Stromal cell of bone marrow (primary cell): ENCODE measurements at regions not wholly inside any gene's neighbourhood (a gene's known extent, or its start where the extent isn't known, plus 50 kb on each side); places are given as distances from the start of the nearest gene placed in this dataset.

Source experiments
- DNase-seq: peaks from one replicate; pipeline ENCODE4 v3.0.0-alpha.2; 2012; ENCODE audit warnings: low read depth

- DNase-seq, result no peak
These were observed 232.8 kb upstream of the DIO3 start for GRCh38 chr14:101328412-101329028.

- no peak for DNase-seq
These were observed 230.7 kb upstream of the DIO3 start for GRCh38 chr14:101330416-101331140.

DNA sequence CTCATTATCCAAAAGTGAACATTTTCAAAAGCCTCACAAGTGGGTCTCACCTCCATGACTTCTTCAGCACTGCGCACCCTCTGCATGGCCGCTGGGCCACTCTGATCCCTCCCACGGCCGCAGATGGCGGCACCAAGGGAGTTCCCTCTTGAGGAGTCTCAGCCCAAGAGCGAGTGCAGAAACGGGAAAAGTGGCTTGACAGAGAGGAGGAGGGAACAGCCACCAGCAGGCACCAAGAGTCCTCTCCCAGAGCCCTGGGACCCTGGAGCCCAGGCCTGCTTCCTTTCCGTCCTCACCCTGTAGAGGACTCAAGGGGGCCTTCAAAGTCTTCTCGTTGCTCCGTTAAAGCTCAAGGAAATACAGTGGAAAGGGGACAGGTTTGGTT, 230.2 kb upstream of the DIO3 start:
- no peak for DNase-seq

- DNase-seq, result no peak
These were observed 229.6 kb upstream of the DIO3 start for GRCh38 chr14:101331661-101332169.

GRCh38 chr14:101332281-101332680, 229.0 kb upstream of the DIO3 start:
- DNase-seq, result no peak

- no peak for DNase-seq
These were observed 227.7 kb upstream of the DIO3 start for GRCh38 chr14:101333335-101334280.

- no peak for DNase-seq
These were observed 226.6 kb upstream of the DIO3 start for GRCh38 chr14:101334656-101335055.

DNA sequence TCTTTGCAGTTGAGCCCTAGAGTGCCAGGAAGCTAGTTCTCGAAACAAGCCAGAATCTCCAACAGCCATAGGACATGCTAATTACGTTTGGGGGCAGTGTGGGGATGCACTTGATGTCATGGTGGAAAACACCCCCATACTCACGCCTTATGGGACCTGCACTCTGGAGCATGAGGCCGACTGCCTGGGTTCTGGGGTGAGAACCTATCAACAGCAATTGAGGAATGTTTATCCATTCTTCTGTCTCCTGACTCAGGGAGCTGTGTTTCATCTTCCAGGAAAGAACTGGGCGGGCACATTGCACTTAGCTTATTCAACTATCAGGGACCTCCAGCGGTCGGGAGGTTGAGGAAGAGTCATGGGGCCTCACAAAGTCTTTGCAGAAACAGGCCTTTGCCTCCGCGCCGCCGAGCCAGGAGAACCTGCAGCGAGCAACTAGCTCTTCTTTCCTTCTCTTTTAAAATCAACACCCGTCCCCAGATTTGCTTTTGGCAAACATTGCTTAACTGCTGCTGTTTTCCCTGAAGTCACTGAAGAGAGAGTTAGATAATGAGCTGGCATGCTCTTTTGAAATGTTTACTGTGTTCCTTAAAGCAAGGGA, 226.1 kb upstream of the DIO3 start:
- no peak for DNase-seq

GRCh38 chr14:101336183-101336582, 225.1 kb upstream of the DIO3 start:
- DNase-seq, result no peak

GRCh38 chr14:101337053-101337452, 224.2 kb upstream of the DIO3 start:
- DNase-seq, result no peak

GRCh38 chr14:101340556-101340955, 220.7 kb upstream of the DIO3 start:
- DNase-seq, result no peak

DNA sequence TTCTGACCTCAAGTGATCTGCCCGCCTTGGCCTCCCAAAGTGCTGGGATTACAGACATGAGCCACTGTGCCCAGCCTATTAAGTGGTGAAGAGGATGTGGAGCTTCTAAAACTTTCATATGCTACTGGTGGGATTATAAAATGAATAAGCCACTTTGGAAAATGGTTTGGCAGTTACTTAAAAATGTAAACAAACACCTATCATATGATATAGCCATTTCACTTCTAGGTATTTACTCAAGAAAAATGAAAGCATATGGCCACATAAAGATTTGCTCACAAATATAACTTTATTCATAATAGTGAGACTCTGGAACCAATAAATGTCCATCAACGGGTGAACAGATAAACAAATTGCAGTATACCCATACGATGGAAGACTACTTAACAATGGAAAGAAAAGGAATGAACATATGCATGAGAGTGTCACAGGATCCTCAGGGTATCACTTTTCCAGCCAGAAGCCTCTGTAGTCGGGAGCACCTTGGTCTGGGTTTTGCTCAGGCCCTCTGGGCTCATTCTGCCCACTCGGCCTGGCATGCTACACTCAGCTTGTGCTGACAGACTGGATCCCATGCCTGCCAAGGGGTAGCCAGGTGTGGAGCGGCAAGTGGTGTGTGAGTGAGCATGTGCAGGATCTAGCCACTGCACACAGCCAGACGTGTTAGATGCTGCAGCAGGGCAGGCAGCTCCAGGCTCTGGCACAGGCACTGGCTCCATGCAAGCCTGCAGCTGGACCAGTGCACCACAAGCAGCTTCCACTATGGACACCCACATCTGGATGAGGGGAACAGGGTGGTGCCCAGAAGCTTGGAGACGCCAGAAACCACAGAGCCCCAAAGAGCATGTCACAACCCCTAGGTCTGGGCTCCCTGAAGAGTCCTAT, 213.2 kb upstream of the DIO3 start:
- DNase-seq, result no peak

DNA sequence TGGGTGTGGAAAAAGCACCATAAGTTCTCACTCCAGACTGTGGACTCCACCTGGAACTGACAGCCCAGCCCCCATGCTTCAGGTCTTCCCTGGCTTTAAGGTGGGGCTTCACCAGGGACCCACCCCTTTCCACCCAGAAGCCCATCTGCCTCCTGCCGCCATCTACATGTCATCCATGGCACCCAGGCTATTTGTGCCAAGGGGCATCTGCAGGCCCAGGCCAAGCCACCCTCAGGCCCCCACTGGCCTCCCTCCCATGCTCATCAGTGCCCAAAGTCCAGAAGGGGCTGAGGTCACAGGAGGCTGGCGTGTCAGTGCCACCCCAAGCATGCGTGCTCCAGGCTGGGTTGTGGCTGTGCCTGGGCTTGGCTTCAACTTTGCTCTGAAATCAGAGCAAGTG, 212.2 kb upstream of the DIO3 start:
- DNase-seq, result no peak

DNA sequence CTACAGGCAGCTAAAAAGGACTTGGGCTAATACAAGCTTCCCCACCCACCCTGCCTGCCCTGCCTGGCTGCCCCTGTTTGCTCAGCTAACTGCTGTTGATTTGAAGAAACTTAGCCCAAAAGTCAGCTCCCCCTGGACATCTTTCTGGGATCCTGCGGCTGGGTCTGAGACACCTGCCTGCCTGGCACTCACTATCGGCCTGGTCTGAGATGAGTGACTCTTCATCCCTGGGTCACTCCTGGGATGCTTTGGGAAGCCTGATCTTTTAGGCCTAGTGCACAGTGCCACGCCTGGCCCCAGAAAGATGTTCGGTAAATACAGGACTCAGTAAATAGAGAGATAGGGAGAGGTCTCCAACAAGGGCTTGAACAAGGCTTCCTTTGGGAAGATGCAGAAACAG, 211.3 kb upstream of the DIO3 start:
- DNase-seq, result no peak

DNA sequence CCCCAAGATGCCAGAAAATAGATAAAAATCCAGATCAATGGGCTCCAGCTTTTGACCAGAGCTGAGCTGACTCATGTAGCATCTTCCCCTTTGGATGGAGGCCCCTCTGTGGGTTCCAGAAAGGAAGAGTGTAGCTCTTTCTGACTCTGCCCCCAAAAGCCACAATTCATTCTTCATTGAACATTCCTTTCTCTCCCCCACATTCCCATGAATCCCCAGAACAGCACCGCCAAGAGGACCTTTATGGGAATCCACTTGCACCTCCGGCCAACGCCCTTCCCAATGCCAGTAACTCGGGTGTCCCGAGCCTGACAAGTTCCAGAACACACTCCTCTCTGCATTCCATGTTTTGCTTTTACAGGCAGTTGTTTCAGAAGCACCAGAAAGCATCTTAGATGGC, 210.6 kb upstream of the DIO3 start:
- DNase-seq, result no peak

DNA sequence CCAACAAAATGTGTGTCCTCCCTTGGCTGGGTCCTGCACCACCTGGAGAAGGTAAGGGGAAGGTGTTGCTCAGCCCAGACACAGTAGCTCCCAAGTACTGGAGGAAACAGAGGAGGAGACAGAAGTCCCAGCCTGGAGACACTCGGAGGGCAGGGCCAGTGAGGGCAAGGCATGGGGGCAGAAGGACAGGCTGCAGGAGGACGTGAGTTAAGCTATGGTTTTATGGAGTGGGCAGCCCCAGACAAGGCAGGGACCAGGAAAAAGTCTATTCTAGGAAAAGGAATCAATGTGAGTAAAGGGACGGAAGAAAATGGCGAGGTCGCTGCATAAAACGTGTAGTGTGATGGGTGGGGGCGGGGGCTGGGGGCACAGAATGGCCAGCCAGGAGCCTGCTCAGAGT, 210.1 kb upstream of the DIO3 start:
- no peak for DNase-seq

GRCh38 chr14:101351769-101352168, 209.5 kb upstream of the DIO3 start:
- no peak for DNase-seq

DNA sequence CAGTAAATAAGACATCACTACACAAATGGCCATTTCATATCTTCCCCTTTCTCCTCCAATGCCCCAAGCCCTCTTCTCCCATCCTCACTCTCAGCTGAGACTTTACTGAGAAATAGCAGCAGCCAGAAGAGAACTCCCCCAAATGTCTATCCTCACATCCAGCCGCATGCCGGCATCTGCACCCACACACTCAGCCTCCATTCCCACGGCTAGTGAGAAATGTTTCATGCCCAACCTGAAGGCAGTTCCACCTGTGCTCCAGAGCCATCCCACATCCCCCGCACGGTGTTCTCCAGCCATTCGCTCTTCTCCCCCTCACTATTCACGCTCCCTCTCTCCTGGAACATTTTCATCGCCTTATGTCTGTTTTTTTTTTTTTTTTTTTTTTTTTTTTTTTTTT, 208.7 kb upstream of the DIO3 start:
- DNase-seq, result no peak

GRCh38 chr14:101353422-101353821, 207.9 kb upstream of the DIO3 start:
- no peak for DNase-seq

- DNase-seq, result no peak
These were observed 206.6 kb upstream of the DIO3 start for GRCh38 chr14:101354726-101355125.

DNA sequence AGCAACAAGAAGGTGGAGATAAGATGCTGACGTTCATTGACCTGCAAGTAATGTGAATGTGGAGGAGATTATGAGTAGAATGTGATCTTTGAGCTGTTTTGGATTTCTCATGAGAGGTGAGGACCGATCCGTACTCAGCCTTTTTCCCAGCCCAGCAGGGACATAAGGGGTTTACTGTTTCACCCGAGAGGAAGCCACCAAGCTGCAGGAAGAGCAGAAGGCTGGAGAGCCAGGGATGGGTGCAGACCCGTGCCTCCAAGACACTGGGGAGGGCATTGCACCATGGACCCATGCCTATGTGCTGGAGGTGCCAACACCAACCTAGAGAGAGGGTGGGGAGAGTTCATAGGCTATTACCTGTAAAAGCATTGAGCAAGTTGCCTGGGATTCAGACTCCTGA, 206.0 kb upstream of the DIO3 start:
- no peak for DNase-seq
